Retinal pigment epithelial cell (primary cell): ENCODE measurements at regions not wholly inside any gene's neighbourhood (a gene's known extent, or its start where the extent isn't known, plus 50 kb on each side); places are given as distances from the start of the nearest gene placed in this dataset.

ENCODE experiments used
- DNase-seq: peaks from one replicate; pipeline ENCODE4 v3.0.0-alpha.2; 2010; ENCODE audit warnings: low read depth
- H3K4me3 ChIP-seq: 2 replicates; pipeline ENCODE4 v1.5.1; 2011; ENCODE audit warnings: mild to moderate bottlenecking, low read length, control low read depth, moderate library complexity
- CTCF ChIP-seq: conservative IDR thresholded peaks from 2 replicates; pipeline ENCODE4 v1.5.1; 2011; ENCODE audit warnings: low read depth, low read length, control low read depth, inconsistent platforms

GRCh38 chr2:14053105-14053504 lies 579.4 kb upstream of the LRATD1 start:
- TF ChIP-seq CTCF, result no peak
- no peak for DNase-seq
- H3K4me3 ChIP-seq, result no peak overlapping the region

DNA sequence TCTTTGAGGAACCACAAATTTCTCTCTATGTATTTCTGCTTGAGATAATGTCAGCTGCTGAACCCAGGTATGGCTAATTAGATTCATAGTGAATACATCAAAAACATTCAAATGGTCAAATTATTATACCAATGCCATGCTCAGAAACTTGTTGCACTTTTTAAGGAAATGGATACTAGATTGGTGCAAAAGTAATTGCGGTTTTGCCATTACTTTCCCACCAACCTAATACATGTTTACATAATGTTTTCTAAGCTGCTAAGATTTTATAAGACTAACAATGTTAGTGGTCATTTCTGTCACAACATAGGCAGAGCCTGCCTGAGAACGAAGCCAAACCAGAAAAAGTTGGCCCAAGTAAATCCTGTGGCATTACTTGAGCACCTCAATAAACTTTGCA lies 568.2 kb upstream of the LRATD1 start:
- H3K4me3 ChIP-seq, result no peak overlapping the region
- TF ChIP-seq CTCF, result no peak

DNA sequence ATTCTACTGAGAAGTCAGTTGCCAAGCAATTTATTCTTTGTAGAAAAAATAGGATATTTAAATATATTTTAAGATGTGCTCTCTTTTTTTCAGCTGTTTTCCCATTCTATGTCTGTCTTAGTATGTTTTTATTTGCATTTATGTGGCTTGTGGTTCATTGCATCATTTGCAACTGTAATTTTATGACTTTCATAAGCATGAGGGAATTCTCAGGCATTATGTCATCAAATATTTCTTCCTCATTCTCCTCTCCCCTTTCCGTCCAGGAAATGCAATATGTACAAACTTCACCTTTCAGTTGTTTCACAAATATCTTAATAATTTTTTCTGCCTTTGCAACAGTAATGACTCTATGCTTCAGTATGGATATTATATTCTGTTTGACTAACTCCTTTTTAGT lies 560.2 kb upstream of the LRATD1 start:
- no peak for TF ChIP-seq CTCF
- no peak for DNase-seq
- H3K4me3 ChIP-seq, result no peak overlapping the region

More for the DNA sequence above, 568.2 kb upstream of the LRATD1 start:
- DNase-seq, result no peak

DNA sequence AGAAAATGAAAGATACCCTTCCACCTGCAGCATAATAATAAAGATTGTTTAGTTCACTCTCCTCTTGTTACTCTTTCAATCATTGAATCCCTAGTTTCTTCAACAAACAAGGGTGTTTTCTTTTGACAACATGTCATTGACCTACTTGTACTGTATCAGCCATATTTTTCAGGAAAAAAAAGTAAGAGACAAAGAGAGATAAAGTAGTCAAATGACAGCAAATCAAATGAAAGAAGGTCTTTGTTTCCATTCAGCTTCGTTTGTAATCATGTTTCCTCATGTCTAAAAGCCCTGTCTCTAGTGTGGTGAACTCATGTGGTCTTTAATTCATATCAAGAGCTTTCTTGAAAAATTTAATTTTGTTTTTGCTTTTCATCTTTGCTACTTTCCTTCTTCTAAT lies 557.8 kb upstream of the LRATD1 start:
- DNase-seq, result no peak
- no peak for TF ChIP-seq CTCF
- H3K4me3 ChIP-seq, result no peak overlapping the region

- TF ChIP-seq CTCF, result no peak
- H3K4me3 ChIP-seq, result no peak overlapping the region
- no peak for DNase-seq
Observed at GRCh38 chr2:14079576-14079975, 552.9 kb upstream of the LRATD1 start.

DNA sequence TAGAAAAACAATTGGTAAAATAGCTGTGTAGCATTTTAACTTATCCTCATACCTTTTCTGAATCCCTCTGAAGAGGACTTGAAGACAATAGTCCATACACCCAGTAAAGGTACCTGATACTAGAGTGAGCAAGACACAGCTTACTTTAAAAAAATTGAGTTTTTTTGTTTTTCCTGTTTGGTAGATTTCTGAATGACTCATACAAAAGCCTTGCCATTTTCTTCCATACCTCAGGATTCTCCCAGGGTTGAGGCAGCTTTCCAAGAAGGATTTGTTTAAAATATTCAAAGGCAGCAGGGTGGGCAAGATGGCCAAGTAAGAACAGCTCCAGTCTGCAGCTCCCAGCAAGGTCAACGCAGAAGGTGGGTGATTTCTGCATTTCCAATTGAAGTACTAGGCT lies 551.0 kb upstream of the LRATD1 start:
- TF ChIP-seq CTCF, result no peak
- peak; percentile 39 for DNase-seq
- H3K4me3 ChIP-seq, result no peak overlapping the region

DNA sequence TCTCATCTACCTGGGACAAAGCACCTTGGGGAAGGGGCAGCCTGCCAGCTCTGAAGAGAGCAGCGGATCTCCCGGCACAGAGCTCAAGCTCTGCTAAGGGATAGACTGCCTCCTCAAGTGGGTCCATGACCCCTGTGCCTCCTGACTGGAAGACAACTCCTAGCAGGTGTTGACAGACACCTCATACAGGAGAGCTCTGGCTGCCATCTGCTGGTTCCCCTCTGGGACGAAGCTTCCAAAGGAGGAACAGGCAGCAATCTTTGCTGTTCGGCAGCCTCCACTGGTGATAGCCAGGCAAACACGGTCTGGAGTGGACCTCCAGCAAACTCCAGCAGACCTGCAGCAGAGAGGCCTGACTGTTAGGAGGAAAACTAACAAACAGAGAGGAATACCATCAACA lies 549.9 kb upstream of the LRATD1 start:
- TF ChIP-seq CTCF, result no peak
- DNase-seq, result no peak
- no peak overlapping the region for H3K4me3 ChIP-seq
